A673 (cell line): ENCODE measurements at regions not wholly inside any gene's neighbourhood (a gene's known extent, or its start where the extent isn't known, plus 50 kb on each side); places are given as distances from the start of the nearest gene placed in this dataset.

ENCODE experiments used
- BruUV-seq: library from RNA; stranded (reverse); fragments of 400-500 nt; replicated peaks from 2 replicates; lab custom pipeline; 2021; lab: Mats Ljungman, UMichigan
- CTCF ChIA-PET: fragments of 300-600 bp; sonication (Branson Sonifier 250); formaldehyde crosslinking; loops from one replicate; lab custom pipeline; 2022; ENCODE audit warnings: antibody characterized with exemption; lab: Charles Lee
- POLR2A ChIA-PET: fragments of 300-600 bp; sonication (Branson Sonifier 250); formaldehyde crosslinking; loops from one replicate; lab custom pipeline; 2022; ENCODE audit warnings: antibody characterized with exemption; ENCODE audit not compliant: low non-redundant PET; lab: Charles Lee
- DNase-seq: peaks from one replicate; pipeline ENCODE4 v3.0.0-alpha.2; 2015; ENCODE audit warnings: low spot score
- H3K27ac ChIP-seq: fragments of 200-600 bp; sonication (generic); 2 replicates; pipeline ENCODE4 v1.5.1; 2016; ENCODE audit warnings: mixed run types, low read depth, mild to moderate bottlenecking, mixed read lengths, antibody characterized with exemption, low read length; ENCODE audit not compliant: poor library complexity, severe bottlenecking
- H3K27me3 ChIP-seq: fragments of 200-600 bp; sonication (generic); replicated peaks from 2 replicates; pipeline ENCODE4 v1.6.1; 2017; ENCODE audit warnings: mixed run types, low read depth, mild to moderate bottlenecking, mixed read lengths, antibody characterized with exemption, low read length; ENCODE audit not compliant: insufficient read depth, poor library complexity
- H3K36me3 ChIP-seq: fragments of 200-600 bp; sonication (generic); 2 replicates; pipeline ENCODE4 v1.6.1; 2016; ENCODE audit warnings: mixed run types, mild to moderate bottlenecking, mixed read lengths, antibody characterized with exemption, low read length; ENCODE audit not compliant: insufficient read depth, poor library complexity, severe bottlenecking
- H3K4me1 ChIP-seq: fragments of 200-600 bp; sonication (generic); 2 replicates; pipeline ENCODE4 v1.6.1; 2017; ENCODE audit warnings: mixed run types, mild to moderate bottlenecking, mixed read lengths, antibody characterized with exemption, low read length; ENCODE audit not compliant: insufficient read depth, poor library complexity, severe bottlenecking
- H3K4me3 ChIP-seq: fragments of 200-600 bp; sonication (generic); 2 replicates; pipeline ENCODE4 v1.5.1; 2016; ENCODE audit warnings: low read depth, mixed run types, mild to moderate bottlenecking, mixed read lengths, low read length; ENCODE audit not compliant: poor library complexity, severe bottlenecking
- H3K9me3 ChIP-seq: fragments of 200-600 bp; sonication (generic); 2 replicates; pipeline ENCODE4 v1.6.1; 2016; ENCODE audit warnings: mixed run types, low read depth, mild to moderate bottlenecking, mixed read lengths, antibody characterized with exemption, low read length; ENCODE audit not compliant: poor library complexity, severe bottlenecking
- EZH2 ChIP-seq: fragments of 200-600 bp; sonication (generic); IDR thresholded peaks from 2 replicates; pipeline ENCODE4 v1.6.1; 2017; ENCODE audit warnings: borderline replicate concordance, low read depth, mild to moderate bottlenecking, mixed read lengths, antibody characterized with exemption, low read length; ENCODE audit not compliant: poor library complexity, severe bottlenecking
- intact Hi-C: fragments of 100-400 bp; cut with micrococcal nuclease; formaldehyde crosslinking; loops from one replicate; pipeline ENCODE4 v1.10.0; 2022; ENCODE audit not compliant: unreplicated experiment
- TF ChIP-seq, protein P1 (sequence below): fragments of 300-800, 200-600 bp; sonication (generic); conservative IDR thresholded peaks from 2 replicates; pipeline ENCODE4 v1.5.1; 2017; ENCODE audit warnings: low read depth, mild to moderate bottlenecking, antibody characterized with exemption, low read length, moderate library complexity, mixed read lengths

DNA sequence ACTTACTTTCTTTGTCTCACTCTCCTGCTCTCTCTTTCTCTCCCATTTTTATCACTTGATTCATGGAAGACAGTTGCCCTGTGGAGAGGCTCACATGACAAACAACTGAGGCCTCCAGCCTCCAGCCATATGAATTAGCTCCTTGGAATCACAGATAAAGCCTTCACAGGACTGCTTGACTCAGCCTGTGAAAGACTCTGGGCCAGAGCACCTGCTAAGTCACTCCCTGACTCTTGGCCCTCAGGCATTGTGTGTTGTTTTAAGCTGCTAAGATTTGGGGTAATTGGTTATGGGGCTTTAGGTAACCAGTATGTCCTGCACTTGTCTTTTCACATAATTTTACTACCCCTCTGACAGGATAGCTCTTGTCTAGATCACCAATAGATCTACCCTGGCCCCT, 334.9 kb downstream of the SOX11 start:
- BruUV-seq = no TSS peak
- Histone ChIP-seq H3K4me1 (no peaks in the 10 kb centered on the region), H3K27ac (no peak overlapping the region), H3K9me3 (no peaks in the 10 kb centered on the region), H3K4me3 (no peak overlapping the region), H3K27me3 (no peaks in the 10 kb centered on the region), H3K36me3 (no peaks in the 10 kb centered on the region)
- intact Hi-C loops = no loop called here
- ChIA-PET POLR2A (no interaction called here), CTCF (no interaction called here)
- no peak for TF ChIP-seq EZH2
- TF ChIP-seq, protein P1, sequence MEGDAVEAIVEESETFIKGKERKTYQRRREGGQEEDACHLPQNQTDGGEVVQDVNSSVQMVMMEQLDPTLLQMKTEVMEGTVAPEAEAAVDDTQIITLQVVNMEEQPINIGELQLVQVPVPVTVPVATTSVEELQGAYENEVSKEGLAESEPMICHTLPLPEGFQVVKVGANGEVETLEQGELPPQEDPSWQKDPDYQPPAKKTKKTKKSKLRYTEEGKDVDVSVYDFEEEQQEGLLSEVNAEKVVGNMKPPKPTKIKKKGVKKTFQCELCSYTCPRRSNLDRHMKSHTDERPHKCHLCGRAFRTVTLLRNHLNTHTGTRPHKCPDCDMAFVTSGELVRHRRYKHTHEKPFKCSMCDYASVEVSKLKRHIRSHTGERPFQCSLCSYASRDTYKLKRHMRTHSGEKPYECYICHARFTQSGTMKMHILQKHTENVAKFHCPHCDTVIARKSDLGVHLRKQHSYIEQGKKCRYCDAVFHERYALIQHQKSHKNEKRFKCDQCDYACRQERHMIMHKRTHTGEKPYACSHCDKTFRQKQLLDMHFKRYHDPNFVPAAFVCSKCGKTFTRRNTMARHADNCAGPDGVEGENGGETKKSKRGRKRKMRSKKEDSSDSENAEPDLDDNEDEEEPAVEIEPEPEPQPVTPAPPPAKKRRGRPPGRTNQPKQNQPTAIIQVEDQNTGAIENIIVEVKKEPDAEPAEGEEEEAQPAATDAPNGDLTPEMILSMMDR = no peak
- no peak for DNase-seq

- TF ChIP-seq, protein P1 = no peak
- no peak for TF ChIP-seq EZH2
- POLR2A ChIA-PET = no interaction called here
These were observed 339.1 kb downstream of the SOX11 start for GRCh38 chr2:6031200-6031867.

GRCh38 chr2:6036211-6036610, 344.0 kb downstream of the SOX11 start:
- Histone ChIP-seq H3K4me1 (no peaks in the 10 kb centered on the region), H3K36me3 (no peaks in the 10 kb centered on the region), H3K9me3 (no peaks in the 10 kb centered on the region), H3K27me3 (no peaks in the 10 kb centered on the region), H3K27ac (no peak overlapping the region), H3K4me3 (no peak overlapping the region)
- POLR2A ChIA-PET = no interaction called here
- no peak for DNase-seq
- CTCF ChIA-PET = no interaction called here
- intact Hi-C loops = no loop called here
- TF ChIP-seq, protein P1 = no peak
- no peak for TF ChIP-seq EZH2
- BruUV-seq = no TSS peak

More at GRCh38 chr2:6031200-6031867, 339.1 kb downstream of the SOX11 start:
- BruUV-seq = no TSS peak
- no peaks in the 10 kb centered on the region for H3K9me3 ChIP-seq
- no peaks in the 10 kb centered on the region for H3K27me3 ChIP-seq
- no peak for DNase-seq
- CTCF ChIA-PET = no interaction called here
- no peak overlapping the region for H3K4me3 ChIP-seq
- intact Hi-C loops = no loop called here
- H3K27ac ChIP-seq = no peak overlapping the region
- no peaks in the 10 kb centered on the region for H3K36me3 ChIP-seq
- H3K4me1 ChIP-seq = no peaks in the 10 kb centered on the region
